ENCODE measurements at regions not wholly inside any gene's neighbourhood (a gene's known extent, or its start where the extent isn't known, plus 50 kb on each side); places are given as distances from the start of the nearest gene placed in this dataset.
A peak's percentile ranks its signal among the peaks of the same experiment; 100 is the strongest.

DNA sequence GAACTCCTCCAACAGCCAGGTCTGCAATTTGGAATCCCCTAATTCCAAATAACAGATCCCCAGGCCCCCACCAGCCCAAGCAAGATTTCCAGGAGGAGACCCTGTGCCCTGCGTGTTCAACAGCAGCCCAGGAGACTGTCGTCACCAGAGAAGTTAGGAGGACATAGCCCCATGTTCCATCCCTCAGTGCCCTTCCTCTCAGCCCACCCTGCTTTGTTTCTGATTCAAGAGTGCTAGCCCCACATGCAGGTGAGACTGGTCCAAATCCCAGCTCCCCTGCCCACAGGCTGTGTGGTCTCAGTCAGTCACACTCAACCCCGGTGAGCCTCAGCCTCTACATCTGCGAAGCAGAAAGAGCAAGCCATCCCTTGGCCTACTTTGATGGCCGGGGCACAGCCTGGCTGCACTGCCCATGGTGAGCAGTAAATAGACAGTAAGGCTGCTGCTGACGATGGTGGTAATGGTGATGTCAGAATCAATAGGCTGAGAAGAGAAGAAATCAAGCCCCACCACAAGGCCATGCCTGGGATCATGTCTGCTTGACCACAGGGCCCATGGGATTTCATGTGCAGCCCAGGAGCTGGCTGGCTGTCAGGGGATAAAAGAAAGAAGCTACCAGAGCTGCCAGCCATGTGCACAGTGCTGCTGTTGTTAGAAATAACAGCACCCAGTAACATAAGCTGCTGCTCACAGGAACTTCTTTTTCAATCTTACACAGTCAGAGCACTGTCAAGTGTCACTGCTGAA is 51.5 kb upstream of the NXT1 start (continued):
- TF ChIP-seq REST (IDR thresholded peaks at IDR 0.05; ENCODE audit: unreplicated experiment), result no peak

DNA sequence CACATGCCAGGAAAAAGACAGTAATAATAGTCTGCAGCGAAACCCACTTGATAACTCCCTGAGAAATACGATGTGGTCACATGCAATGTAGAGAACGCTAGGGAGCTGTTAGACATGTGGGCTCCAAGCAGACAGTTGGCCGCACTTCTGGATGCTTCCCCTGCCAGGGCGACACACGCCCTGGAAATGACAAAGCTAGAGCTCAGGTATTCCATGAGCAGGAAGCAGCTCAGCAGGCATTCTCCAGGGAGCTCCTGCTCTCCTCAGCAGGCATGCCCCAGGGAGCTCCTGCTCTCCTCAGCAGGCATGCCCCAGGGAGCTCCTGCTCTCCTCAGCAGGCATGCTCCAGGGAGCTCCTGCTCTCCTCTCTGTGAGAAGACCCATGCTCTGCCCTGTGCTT is 52.4 kb upstream of the NXT1 start:
- H3K27ac ChIP-seq (ENCODE audit: low read depth), result no peak overlapping the region
- no peaks in the 10 kb centered on the region for H3F3A ChIP-seq (replicated peaks; ENCODE audit: low read depth)
- H3K9me2 ChIP-seq (ENCODE audit: insufficient read depth), result no peaks in the 10 kb centered on the region
- no peaks in the 10 kb centered on the region for H3K79me2 ChIP-seq (replicated peaks; ENCODE audit: insufficient read depth)
- H3K36me3 Mint-ChIP-seq (ENCODE audit: low read depth), result no peaks in the 10 kb centered on the region
- H3K27me3 Mint-ChIP-seq (ENCODE audit: insufficient read depth, low read depth, poor library complexity), result peaks cover 6% of the 10 kb centered on the region
- no peak overlapping the region for H2AFZ ChIP-seq
- no peaks in the 10 kb centered on the region for H3K36me3 ChIP-seq (ENCODE audit: insufficient read depth)
- no peak for TF ChIP-seq POLR2AphosphoS5 (IDR thresholded peaks at IDR 0.05; ENCODE audit: low read depth)
- TF ChIP-seq EZH2phosphoT487 (IDR thresholded peaks at IDR 0.05; ENCODE audit: unreplicated experiment), result no peak
- no peak for TF ChIP-seq ZNF462 (CRISPR knock-in tag; IDR thresholded peaks at IDR 0.05)
- no peak for TF ChIP-seq ZNF114 (CRISPR knock-in tag; IDR thresholded peaks at IDR 0.05)
- TF ChIP-seq CTCF (conservative IDR thresholded peaks at IDR 0.05; ENCODE audit: low read depth in 2 of 2), result no peak
- TF ChIP-seq EZH2 (IDR thresholded peaks at IDR 0.05; ENCODE audit: low read depth, unreplicated experiment), result no peak
- no peak for TF ChIP-seq NANOG (IDR thresholded peaks at IDR 0.05; ENCODE audit: borderline replicate concordance)
- TF ChIP-seq REST (IDR thresholded peaks at IDR 0.05; ENCODE audit: unreplicated experiment), result no peak
- H3K4me2 ChIP-seq, result no peak overlapping the region; the same call in 1 of the 2 replicates
- no peak for DNase-seq (ENCODE audit: low spot score)
- H3K27ac Mint-ChIP-seq, result peak overlapping the region; percentile 36
- H3K4me3 ChIP-seq, result no peak overlapping the region
- peak; percentile 43; the same call in 2 of the 3 replicates for ATAC-seq
- H3K27me3 ChIP-seq (ENCODE audit: insufficient read depth), result no peaks in the 10 kb centered on the region
- H3K4me1 ChIP-seq (ENCODE audit: insufficient read depth), result no peaks in the 10 kb centered on the region
- no peaks in the 10 kb centered on the region; the same call in 2 of the 3 replicates for H3K9me3 Mint-ChIP-seq
- H4K20me1 ChIP-seq (replicated peaks; ENCODE audit: insufficient read depth), result no peaks in the 10 kb centered on the region
- H3K4me3 Mint-ChIP-seq, result no peak overlapping the region
- peaks cover 10% of the 10 kb centered on the region for H3K4me1 Mint-ChIP-seq
